H9 (cell line): ENCODE measurements at regions not wholly inside any gene's neighbourhood (a gene's known extent, or its start where the extent isn't known, plus 50 kb on each side); places are given as distances from the start of the nearest gene placed in this dataset.

Experiments
- DNase-seq: peaks from one replicate; pipeline ENCODE4 v3.0.0-alpha.2; 2017
- H2AFZ ChIP-seq: one replicate; pipeline ENCODE4 v1.6.1; 2013; ENCODE audit warnings: mild to moderate bottlenecking, low read length, control low read depth, moderate library complexity
- H2AK5ac ChIP-seq: 2 replicates; pipeline ENCODE4 v1.6.1; 2013; ENCODE audit warnings: low read length, control low read depth, mixed read lengths; ENCODE audit not compliant: insufficient read length
- H2BK120ac ChIP-seq: one replicate; pipeline ENCODE4 v1.6.1; 2013; ENCODE audit warnings: low read depth, mild to moderate bottlenecking, low read length, control low read depth, inconsistent platforms; ENCODE audit not compliant: poor library complexity, severe bottlenecking
- H2BK12ac ChIP-seq: 2 replicates; pipeline ENCODE4 v1.6.1; 2013; ENCODE audit warnings: low read length, control low read depth, mixed read lengths, low read depth; ENCODE audit not compliant: insufficient read length
- H2BK15ac ChIP-seq: 2 replicates; pipeline ENCODE4 v1.6.1; 2013; ENCODE audit warnings: low read depth, low read length, control low read depth
- H2BK20ac ChIP-seq: one replicate; pipeline ENCODE4 v1.6.1; 2013; ENCODE audit warnings: low read depth, mild to moderate bottlenecking, low read length, control low read depth, inconsistent platforms; ENCODE audit not compliant: poor library complexity, severe bottlenecking
- H2BK5ac ChIP-seq: 2 replicates; pipeline ENCODE4 v1.6.1; 2013; ENCODE audit warnings: low read length, control low read depth, mixed read lengths; ENCODE audit not compliant: insufficient read length
- H3K14ac ChIP-seq: 2 replicates; pipeline ENCODE4 v1.6.1; 2013; ENCODE audit warnings: low read length, control low read depth; ENCODE audit not compliant: insufficient read depth
- H3K18ac ChIP-seq: 2 replicates; pipeline ENCODE4 v1.6.1; 2013; ENCODE audit warnings: low read depth, mild to moderate bottlenecking, mixed read lengths, low read length, control low read depth; ENCODE audit not compliant: insufficient read length
- H3K23ac ChIP-seq: 2 replicates; pipeline ENCODE4 v1.6.1; 2013; ENCODE audit warnings: low read length, control low read depth, mixed read lengths, low read depth; ENCODE audit not compliant: insufficient read length
- H3K23me2 ChIP-seq: 2 replicates; pipeline ENCODE4 v1.6.1; 2013; ENCODE audit warnings: low read depth, mild to moderate bottlenecking, mixed read lengths, low read length, control low read depth; ENCODE audit not compliant: insufficient read length, poor library complexity, severe bottlenecking
- H3K27ac ChIP-seq: 2 replicates; pipeline ENCODE4 v1.5.1; 2013; ENCODE audit warnings: low read length, control low read depth, mixed read lengths, low read depth; ENCODE audit not compliant: insufficient read length
- H3K27me3 ChIP-seq: 2 replicates; pipeline ENCODE4 v1.6.1; 2013; ENCODE audit warnings: low read length, control low read depth, inconsistent platforms; ENCODE audit not compliant: insufficient read depth
- H3K4ac ChIP-seq: 2 replicates; pipeline ENCODE4 v1.6.1; 2013; ENCODE audit warnings: low read depth, mild to moderate bottlenecking, control low read depth, inconsistent platforms, low read length, moderate library complexity
- H3K4me1 ChIP-seq: 2 replicates; pipeline ENCODE4 v1.6.1; 2013; ENCODE audit warnings: low read length, control low read depth, inconsistent platforms; ENCODE audit not compliant: insufficient read depth
- H3K4me2 ChIP-seq: 2 replicates; pipeline ENCODE4 v1.6.1; 2013; ENCODE audit warnings: low read length, control low read depth, mixed read lengths; ENCODE audit not compliant: insufficient read length, insufficient read depth
- H3K56ac ChIP-seq: 2 replicates; pipeline ENCODE4 v1.6.1; 2013; ENCODE audit warnings: low read depth, mild to moderate bottlenecking, mixed read lengths, low read length, control low read depth; ENCODE audit not compliant: insufficient read length
- H3K79me1 ChIP-seq: 2 replicates; pipeline ENCODE4 v1.6.1; 2013; ENCODE audit warnings: low read depth, mild to moderate bottlenecking, moderate library complexity, low read length, control low read depth, inconsistent platforms; ENCODE audit not compliant: insufficient read depth, poor library complexity, severe bottlenecking
- H3K79me2 ChIP-seq: 2 replicates; pipeline ENCODE4 v1.6.1; 2013; ENCODE audit warnings: low read length, control low read depth, inconsistent platforms; ENCODE audit not compliant: insufficient read depth
- H3K9ac ChIP-seq: 2 replicates; pipeline ENCODE4 v1.6.1; 2013; ENCODE audit warnings: low read length, control low read depth, mixed read lengths; ENCODE audit not compliant: insufficient read length; ENCODE audit errors: extremely low read depth
- H3K9me3 ChIP-seq: one replicate; pipeline ENCODE4 v1.6.1; 2013; ENCODE audit warnings: low read depth, low read length, inconsistent platforms; ENCODE audit not compliant: control insufficient read depth
- H3T11ph ChIP-seq: one replicate; pipeline ENCODE4 v1.6.1; 2013; ENCODE audit warnings: mild to moderate bottlenecking, low read length, control low read depth, inconsistent platforms
- H4K20me1 ChIP-seq: one replicate; pipeline ENCODE4 v1.6.1; 2013; ENCODE audit not compliant: control insufficient read depth, insufficient read length, insufficient read depth
- H4K5ac ChIP-seq: 2 replicates; pipeline ENCODE4 v1.6.1; 2013; ENCODE audit warnings: low read depth, mild to moderate bottlenecking, mixed read lengths, low read length, control low read depth; ENCODE audit not compliant: insufficient read length
- H4K8ac ChIP-seq: replicated peaks from 2 replicates; pipeline ENCODE4 v1.6.1; 2013; ENCODE audit warnings: low read length, control low read depth, mixed read lengths, low read depth; ENCODE audit not compliant: insufficient read length
- H4K91ac ChIP-seq: 2 replicates; pipeline ENCODE4 v1.6.1; 2013; ENCODE audit warnings: low read depth, mild to moderate bottlenecking, moderate library complexity, mixed read lengths, low read length, control low read depth; ENCODE audit not compliant: insufficient read length
- H3K27ac Mint-ChIP-seq, 3 experiments: 2 replicates in 2 of 3; 3 replicates in 1 of 3; pipeline ENCODE4 v1.8.0; 2020 to 2021; ENCODE audit warnings: mixed read lengths in 3 of 3, mild to moderate bottlenecking in 1 of 3, moderate library complexity in 1 of 3
- H3K27me3 Mint-ChIP-seq: 2 replicates; pipeline ENCODE4 v1.8.0; 2021; ENCODE audit warnings: low read depth, mild to moderate bottlenecking, moderate library complexity, mixed read lengths
- H3K36me3 Mint-ChIP-seq, 3 experiments: 2 replicates in 2 of 3; 3 replicates in 1 of 3; pipeline ENCODE4 v1.8.0; 2020 to 2021; ENCODE audit warnings: low read depth in 3 of 3, mixed read lengths in 3 of 3; ENCODE audit not compliant: insufficient read depth in 1 of 3
- H3K4me1 Mint-ChIP-seq, 2 experiments: 2 replicates each; pipeline ENCODE4 v1.8.0; 2020; ENCODE audit warnings: mixed read lengths in 2 of 2
- H3K4me3 Mint-ChIP-seq, 2 experiments: 2 replicates in 1 of 2; 3 replicates in 1 of 2; pipeline ENCODE4 v1.8.0; 2020 to 2021; ENCODE audit warnings: mild to moderate bottlenecking in 2 of 2, mixed read lengths in 2 of 2, moderate library complexity in 1 of 2
- H3K9me3 Mint-ChIP-seq, 2 experiments: 2 replicates in 1 of 2; 3 replicates in 1 of 2; pipeline ENCODE4 v1.8.0; 2020; ENCODE audit warnings: mild to moderate bottlenecking in 2 of 2, mixed read lengths in 2 of 2, moderate library complexity in 1 of 2
- CTCF ChIP-seq: fragments of 200-600 bp; sonication (generic); conservative IDR thresholded peaks from 3 replicates; pipeline ENCODE4 v1.8.0; 2021; ENCODE audit warnings: antibody characterized with exemption, mild to moderate bottlenecking
- WGBS: extraction: QIAGEN DNeasy Blood & Tissue Kit; methylation state at CpG from one replicate; pipeline ENCODE4 v1.1.7; 2013; ENCODE audit warnings: missing lambda C conversion rate, low lambda C conversion rate, mixed read lengths; ENCODE audit not compliant: insufficient read length; ENCODE audit errors: extremely low coverage; 5-methylcytosine and 5-hydroxymethylcytosine counted together

- no peak overlapping the region for H2AFZ ChIP-seq
Observed at GRCh38 chr2:114265261-114265660, 177.2 kb upstream of the DPP10 start.

More at GRCh38 chr2:114265261-114265660, 177.2 kb upstream of the DPP10 start:
- Histone ChIP-seq H3K4ac (no peak overlapping the region), H4K5ac (no peak overlapping the region), H2BK20ac (no peak overlapping the region), H2BK120ac (no peak overlapping the region), H3K23me2 (no peaks in the 10 kb centered on the region), H3K9ac (no peak overlapping the region), H2BK15ac (no peak overlapping the region), H2AK5ac (no peak overlapping the region), H3K4me2 (no peak overlapping the region), H3K4me1 (peaks cover 3% of the 10 kb centered on the region; the same call in 1 of the 2 replicates), H2BK12ac (no peak overlapping the region), H4K8ac (no peak overlapping the region), H3K14ac (no peak overlapping the region), H3T11ph (no peak overlapping the region), H3K56ac (no peak overlapping the region), H2BK5ac (no peak overlapping the region), H3K27me3 (no peaks in the 10 kb centered on the region), H3K79me1 (no peaks in the 10 kb centered on the region), H4K20me1 (no peaks in the 10 kb centered on the region), H4K91ac (no peak overlapping the region), H3K27ac (no peak overlapping the region), H3K23ac (no peak overlapping the region), H3K79me2 (no peaks in the 10 kb centered on the region), H3K9me3 (no peaks in the 10 kb centered on the region), H3K18ac (no peak overlapping the region)
- Mint-ChIP-seq H3K27me3 (no peaks in the 10 kb centered on the region), H3K4me1 (peaks cover 14 to 24% of the 10 kb centered on the region in 2 experiments), H3K4me3 (no peak overlapping the region), H3K9me3 (no peaks in the 10 kb centered on the region; a peak in 1 of 5 replicates), H3K27ac (no peak overlapping the region), H3K36me3 (no peaks in the 10 kb centered on the region; a peak in 1 of 7 replicates)
- no peak for TF ChIP-seq CTCF
- DNase-seq, result no peak
- no CpG with 5 or more reads among the region's 4 CpGs for WGBS
